HG03442 (cell line): ENCODE measurements at regions not wholly inside any gene's neighbourhood (a gene's known extent, or its start where the extent isn't known, plus 50 kb on each side); places are given as distances from the start of the nearest gene placed in this dataset.
"Not testable (repeated sequence)": the region's sequence is repeated elsewhere in the genome, so short reads cannot be mapped to it uniquely, and the experiment has no call there.

ENCODE experiments used
- ATAC-seq: cut with Tn5 transposase; IDR thresholded peaks from one replicate; pipeline ENCODE4 v1.9.1; 2021; ENCODE audit warnings: mild to moderate bottlenecking, moderate library complexity; ENCODE audit not compliant: unreplicated experiment

- ATAC-seq, result not testable (repeated sequence)
Observed at GRCh38 chr2:105506860-105507259, 108.0 kb upstream of the FHL2 start.

- no peak for ATAC-seq
Observed at GRCh38 chr2:105504459-105504858, 105.6 kb upstream of the FHL2 start.

GRCh38 chr2:105502625-105503334, 103.9 kb upstream of the FHL2 start:
- ATAC-seq, result no peak

GRCh38 chr2:105498281-105498846, 99.5 kb upstream of the FHL2 start:
- no peak for ATAC-seq

GRCh38 chr2:105497094-105497493, 98.2 kb upstream of the FHL2 start:
- no peak for ATAC-seq

- ATAC-seq, result no peak
Observed at GRCh38 chr2:105496271-105496670, 97.4 kb upstream of the FHL2 start.

- no peak for ATAC-seq
Observed at GRCh38 chr2:105494683-105495425, 96.0 kb upstream of the FHL2 start.

GRCh38 chr2:105490956-105491355, 92.1 kb upstream of the FHL2 start:
- no peak for ATAC-seq

- no peak for ATAC-seq
Observed at GRCh38 chr2:105490204-105490603, 91.4 kb upstream of the FHL2 start.

- ATAC-seq, result no peak
Observed at GRCh38 chr2:105489168-105489878, 90.5 kb upstream of the FHL2 start.

- ATAC-seq, result no peak
Observed at GRCh38 chr2:105488285-105488684, 89.4 kb upstream of the FHL2 start.

- ATAC-seq, result no peak
Observed at GRCh38 chr2:105487142-105488069, 88.6 kb upstream of the FHL2 start.

- no peak for ATAC-seq
Observed at GRCh38 chr2:105486762-105487141, 87.9 kb upstream of the FHL2 start.

GRCh38 chr2:105478670-105479069, 79.8 kb upstream of the FHL2 start:
- ATAC-seq, result no peak

- not testable (repeated sequence) for ATAC-seq
Observed at GRCh38 chr2:105477050-105477620, 78.3 kb upstream of the FHL2 start.

GRCh38 chr2:105473011-105473410, 74.2 kb upstream of the FHL2 start:
- ATAC-seq, result no peak

GRCh38 chr2:105470979-105471378, 72.1 kb upstream of the FHL2 start:
- ATAC-seq, result no peak

- ATAC-seq, result no peak
Observed at GRCh38 chr2:105469781-105470180, 70.9 kb upstream of the FHL2 start.

- no peak for ATAC-seq
Observed at GRCh38 chr2:105468582-105469042, 69.8 kb upstream of the FHL2 start.

- ATAC-seq, result no peak
Observed at GRCh38 chr2:105464325-105464724, 65.5 kb upstream of the FHL2 start.
